Peyer's patch (tissue), 4 donors: ENCODE measurements at regions not wholly inside any gene's neighbourhood (a gene's known extent, or its start where the extent isn't known, plus 50 kb on each side); places are given as distances from the start of the nearest gene placed in this dataset.
A peak's percentile ranks its signal among the peaks of the same experiment; 100 is the strongest.

ENCODE experiments used
- DNase-seq, 3 donors: peaks; one replicate each; pipeline ENCODE4 v3.0.0-alpha.2; 2017 to 2019
- H3K27ac ChIP-seq, 4 donors: fragments of 200-600 bp; sonication (generic); one replicate each; pipeline ENCODE4 v1.5.1; 2016 to 2019
- H3K27me3 ChIP-seq, 2 donors: fragments of 200-600 bp; sonication (generic); one replicate each; pipeline ENCODE4 v1.5.1; 2019
- H3K36me3 ChIP-seq, 3 donors: fragments of 200-600 bp; sonication (generic); one replicate each; pipeline ENCODE4 v1.5.1; 2016 to 2019
- H3K4me1 ChIP-seq, 4 donors: fragments of 200-600 bp; sonication (generic); one replicate each; pipeline ENCODE4 v1.5.1; 2016 to 2019
- H3K4me3 ChIP-seq, 4 donors: fragments of 200-600 bp; sonication (generic); 1 replicate in 3 of 4; 2 replicates in 1 of 4; pipeline ENCODE4 v1.5.1; 2016 to 2019; ENCODE audit warnings: mild to moderate bottlenecking in 1 of 4
- H3K9me3 ChIP-seq, 4 donors: fragments of 200-600 bp; sonication (generic); one replicate each; pipeline ENCODE4 v1.5.1; 2016 to 2019; ENCODE audit warnings: mild to moderate bottlenecking in 1 of 4
- CTCF ChIP-seq, 6 experiments: fragments of 450-650 bp in 4 of 6; fragments of 200-600 bp in 2 of 6; sonication (generic) in 1 of 6; IDR thresholded peaks; one replicate each; pipeline ENCODE4 v1.5.1; 2017 to 2019; ENCODE audit warnings: antibody characterized with exemption in 6 of 6, mild to moderate bottlenecking in 3 of 6, moderate library complexity in 1 of 6
- POLR2A ChIP-seq, 2 donors: fragments of 450-650 bp; IDR thresholded peaks; one replicate each; pipeline ENCODE4 v1.5.1; 2017; ENCODE audit warnings: antibody characterized with exemption in 2 of 2, mild to moderate bottlenecking in 2 of 2, moderate library complexity in 2 of 2

- Histone ChIP-seq H3K27ac (no peak overlapping the region), H3K36me3 (no peaks in the 10 kb centered on the region), H3K4me1 (no peaks in the 10 kb centered on the region), H3K4me3 (no peak overlapping the region), H3K27me3 (no peaks in the 10 kb centered on the region), H3K9me3 (peaks cover 0 to 6% (median 0%) of the 10 kb centered on the region in 4 donors)
- DNase-seq: peak in 1 of 3 donors; percentile 5
- TF ChIP-seq CTCF (IDR thresholded peaks at IDR 0.05) (no peak), POLR2A (IDR thresholded peaks at IDR 0.05) (no peak)
Observed at GRCh38 chr1:36537190-36537768, 54.6 kb upstream of the CSF3R start.

- DNase-seq: peak in 2 of 3 donors; percentile 14 to 18
- no peak overlapping the region for H3K4me3 ChIP-seq
- no peak overlapping the region for H3K27ac ChIP-seq
- no peaks in the 10 kb centered on the region for H3K4me1 ChIP-seq
- no peaks in the 10 kb centered on the region for H3K27me3 ChIP-seq
- TF ChIP-seq POLR2A (IDR thresholded peaks at IDR 0.05): no peak
- TF ChIP-seq CTCF (IDR thresholded peaks at IDR 0.05): no peak
- peaks cover 0 to 6% (median 0%) of the 10 kb centered on the region in 4 donors for H3K9me3 ChIP-seq
- H3K36me3 ChIP-seq: no peaks in the 10 kb centered on the region
Observed at GRCh38 chr1:36536727-36537126, 54.0 kb upstream of the CSF3R start.

GRCh38 chr1:36534711-36535412 lies 52.1 kb upstream of the CSF3R start:
- H3K4me3 ChIP-seq: no peak overlapping the region
- no peak for TF ChIP-seq POLR2A (IDR thresholded peaks at IDR 0.05)
- no peak for TF ChIP-seq CTCF (IDR thresholded peaks at IDR 0.05)
- peaks cover 0 to 6% (median 0%) of the 10 kb centered on the region in 4 donors for H3K9me3 ChIP-seq
- H3K27me3 ChIP-seq: no peaks in the 10 kb centered on the region
- no peaks in the 10 kb centered on the region for H3K36me3 ChIP-seq
- no peak overlapping the region for H3K27ac ChIP-seq
- no peaks in the 10 kb centered on the region for H3K4me1 ChIP-seq
- DNase-seq: peak in 1 of 3 donors; percentile 17

- H3K27me3 ChIP-seq: no peaks in the 10 kb centered on the region
- peak in 1 of 3 donors; percentile 1 for DNase-seq
- no peaks in the 10 kb centered on the region for H3K4me1 ChIP-seq
- no peak overlapping the region for H3K27ac ChIP-seq
- TF ChIP-seq POLR2A (IDR thresholded peaks at IDR 0.05) (no peak), CTCF (IDR thresholded peaks at IDR 0.05) (no peak)
- H3K36me3 ChIP-seq: no peaks in the 10 kb centered on the region
- H3K4me3 ChIP-seq: no peak overlapping the region
- H3K9me3 ChIP-seq: peaks cover 0 to 6% (median 0%) of the 10 kb centered on the region in 4 donors
Observed at GRCh38 chr1:36533897-36534296, 51.2 kb upstream of the CSF3R start.

- H3K27me3 ChIP-seq: no peaks in the 10 kb centered on the region
- TF ChIP-seq CTCF (IDR thresholded peaks at IDR 0.05): no peak
- no peak for TF ChIP-seq POLR2A (IDR thresholded peaks at IDR 0.05)
- no peak overlapping the region for H3K27ac ChIP-seq
- no peaks in the 10 kb centered on the region for H3K4me1 ChIP-seq
- H3K4me3 ChIP-seq: no peak overlapping the region
- peaks cover 0 to 6% (median 0%) of the 10 kb centered on the region in 4 donors for H3K9me3 ChIP-seq
- H3K36me3 ChIP-seq: no peaks in the 10 kb centered on the region
- DNase-seq: no peak
Observed at GRCh38 chr1:36532810-36533401, 50.2 kb upstream of the CSF3R start.
